HepG2 (cell line): ENCODE measurements at regions not wholly inside any gene's neighbourhood (a gene's known extent, or its start where the extent isn't known, plus 50 kb on each side); places are given as distances from the start of the nearest gene placed in this dataset.

Experiments used
- FOXK2 ChIP-seq: fragments of 450-650 bp; IDR thresholded peaks from 2 replicates; pipeline ENCODE4 v1.6.1; 2016
- JUND ChIP-seq: sonication (generic); formaldehyde crosslinking; IDR thresholded peaks from 2 replicates; pipeline ENCODE4 v1.8.0; 2022; ENCODE audit warnings: mild to moderate bottlenecking, missing genetic modification reagents
- LCORL ChIP-seq, 2 experiments: fragments of 450-650 bp in 1 of 2; sonication (generic) in 1 of 2; formaldehyde crosslinking in 1 of 2; IDR thresholded peaks; 2 replicates each; pipeline versions ENCODE4 v1.5.0 to v1.6.1; 2017 to 2020; ENCODE audit warnings: antibody characterized with exemption in 1 of 2, missing genetic modification reagents in 1 of 2
- NFYB ChIP-seq: sonication (generic); formaldehyde crosslinking; IDR thresholded peaks from 2 replicates; pipeline ENCODE4 v1.4.0; 2020; ENCODE audit warnings: missing genetic modification reagents
- POLR2A ChIP-seq, 2 experiments: IDR thresholded peaks; 2 replicates each; pipeline ENCODE4 v1.6.1; 2011; ENCODE audit warnings: low read depth in 2 of 2, low read length in 2 of 2, mild to moderate bottlenecking in 1 of 2, moderate library complexity in 1 of 2; ENCODE audit not compliant: insufficient read depth in 1 of 2
- TAF1 ChIP-seq: sonication (generic); formaldehyde crosslinking; IDR thresholded peaks from 2 replicates; pipeline ENCODE4 v1.4.0; 2020; ENCODE audit warnings: missing genetic modification reagents
- ZNF180 ChIP-seq: sonication (generic); formaldehyde crosslinking; IDR thresholded peaks from 2 replicates; pipeline ENCODE4 v1.4.0; 2020; ENCODE audit warnings: low read depth, missing genetic modification reagents, borderline replicate concordance

- no peak for TF ChIP-seq NFYB
- no peak for TF ChIP-seq ZNF180 (CRISPR knock-in tag)
- no peak for TF ChIP-seq POLR2A (IDR thresholded peaks at IDR 0.05; ENCODE audit: insufficient read depth in 1 of 2, low read depth in 2 of 2, low read length in 2 of 2)
- no peak for TF ChIP-seq LCORL (IDR thresholded peaks at IDR 0.05)
- TF ChIP-seq LCORL (CRISPR knock-in tag; IDR thresholded peaks at IDR 0.05) = no peak
- TF ChIP-seq FOXK2 = no peak
- no peak for TF ChIP-seq TAF1 (CRISPR knock-in tag)
- no peak for TF ChIP-seq JUND
These were observed 163.3 kb downstream of the NUP210 start for GRCh38 chr3:13256845-13257244.
